Hepatocyte (in vitro differentiated cells): ENCODE measurements at regions not wholly inside any gene's neighbourhood (a gene's known extent, or its start where the extent isn't known, plus 50 kb on each side); places are given as distances from the start of the nearest gene placed in this dataset.

Experiments used
- DNase-seq: peaks from one replicate; pipeline ENCODE4 v3.0.0-alpha.2; 2016; ENCODE audit warnings: low spot score
- H2AFZ ChIP-seq: fragments of 200-600 bp; sonication (generic); 2 replicates; pipeline ENCODE4 v1.6.0; 2016; ENCODE audit warnings: antibody characterized with exemption, mild to moderate bottlenecking
- H3K27ac ChIP-seq: fragments of 200-600 bp; sonication (generic); 2 replicates; pipeline ENCODE4 v1.5.1; 2016; ENCODE audit warnings: mild to moderate bottlenecking
- H3K27me3 ChIP-seq: fragments of 200-600 bp; sonication (generic); 2 replicates; pipeline ENCODE4 v1.6.1; 2016
- H3K36me3 ChIP-seq: fragments of 200-600 bp; sonication (generic); replicated peaks from 2 replicates; pipeline ENCODE4 v1.5.1; 2016; ENCODE audit warnings: low read depth; ENCODE audit not compliant: insufficient read depth
- H3K4me1 ChIP-seq: fragments of 200-600 bp; sonication (generic); 2 replicates; pipeline ENCODE4 v1.5.1; 2016; ENCODE audit warnings: mild to moderate bottlenecking, moderate library complexity; ENCODE audit not compliant: insufficient read depth
- H3K4me2 ChIP-seq: fragments of 200-600 bp; sonication (generic); 2 replicates; pipeline ENCODE4 v1.6.0; 2016
- H3K4me3 ChIP-seq: fragments of 200-600 bp; sonication (generic); 2 replicates; pipeline ENCODE4 v1.5.1; 2016; ENCODE audit warnings: mild to moderate bottlenecking
- H3K79me2 ChIP-seq: fragments of 200-600 bp; sonication (generic); 2 replicates; pipeline ENCODE4 v1.6.0; 2017; ENCODE audit warnings: mild to moderate bottlenecking
- H3K9me2 ChIP-seq: fragments of 200-600 bp; sonication (generic); replicated peaks from 2 replicates; pipeline ENCODE4 v1.6.0; 2017; ENCODE audit warnings: mild to moderate bottlenecking; ENCODE audit not compliant: insufficient read depth
- H3K9me3 ChIP-seq: fragments of 200-600 bp; sonication (generic); 2 replicates; pipeline ENCODE4 v1.5.1; 2016; ENCODE audit warnings: low read depth, mild to moderate bottlenecking
- H4K20me1 ChIP-seq: fragments of 200-600 bp; sonication (generic); 2 replicates; pipeline ENCODE4 v1.6.0; 2016; ENCODE audit warnings: mild to moderate bottlenecking; ENCODE audit not compliant: insufficient read depth, poor library complexity, severe bottlenecking
- EZH2 ChIP-seq: fragments of 200-600 bp; sonication (generic); IDR thresholded peaks from 2 replicates; pipeline ENCODE4 v1.6.1; 2016; ENCODE audit warnings: antibody characterized with exemption, mild to moderate bottlenecking, borderline replicate concordance
- EZH2phosphoT487 ChIP-seq: fragments of 200-600 bp; sonication (generic); IDR thresholded peaks from one replicate; pipeline ENCODE4 v1.6.1; 2018; ENCODE audit warnings: antibody characterized with exemption, mild to moderate bottlenecking, low read depth, moderate library complexity; ENCODE audit not compliant: unreplicated experiment, severe bottlenecking
- WGBS: methylation state at CpG from one replicate; pipeline ENCODE4 v1.1.6; 2016; ENCODE audit warnings: low lambda C conversion rate; ENCODE audit errors: missing lambda C conversion rate; 5-methylcytosine and 5-hydroxymethylcytosine counted together
- TF ChIP-seq, protein P1 (sequence below): fragments of 200-600 bp; sonication (generic); IDR thresholded peaks from 2 replicates; pipeline ENCODE4 v1.5.1; 2016; ENCODE audit warnings: antibody characterized with exemption, mild to moderate bottlenecking; ENCODE audit not compliant: poor library complexity

DNA sequence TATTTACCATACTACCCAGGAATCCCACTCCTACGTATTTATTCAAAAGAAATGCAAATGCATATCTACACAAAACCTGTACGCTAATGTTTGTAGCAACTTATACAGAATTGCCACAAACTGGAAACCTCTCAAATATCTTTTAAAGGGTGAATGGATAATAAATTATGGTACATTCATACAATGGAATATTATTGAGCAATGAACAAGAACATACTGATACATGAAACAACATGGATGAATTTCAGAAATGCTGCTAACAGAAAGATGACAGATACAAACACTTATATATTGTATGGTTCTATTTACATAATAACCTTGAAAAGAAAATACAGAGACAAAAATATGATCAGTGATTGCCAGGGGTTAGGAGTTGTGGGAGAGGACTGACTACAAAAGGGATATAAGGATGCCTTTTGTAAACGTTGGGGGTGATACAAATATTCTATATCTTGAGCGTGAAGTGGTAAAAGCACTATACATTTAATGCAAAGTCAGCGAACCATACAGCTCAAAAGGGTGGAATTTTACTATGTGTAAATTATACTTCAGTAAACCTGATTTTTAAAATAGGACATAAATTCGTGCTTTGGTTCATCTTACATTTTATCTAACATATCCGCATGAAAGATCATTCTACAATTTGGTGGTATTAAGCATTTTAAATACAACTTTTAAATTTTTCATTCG is 55.0 kb upstream of the FOXB1 start:
- no peak overlapping the region for H2AFZ ChIP-seq
- DNase-seq, result no peak
- peaks cover 5% of the 10 kb centered on the region for H3K27me3 ChIP-seq
- H3K79me2 ChIP-seq, result no peaks in the 10 kb centered on the region
- no peaks in the 10 kb centered on the region for H3K9me3 ChIP-seq
- no peaks in the 10 kb centered on the region for H3K4me1 ChIP-seq
- H3K9me2 ChIP-seq, result no peaks in the 10 kb centered on the region
- no peak overlapping the region for H3K4me3 ChIP-seq
- 90% methylated on average over 8 of the region's 8 CpGs for WGBS
- H3K27ac ChIP-seq, result no peak overlapping the region
- no peaks in the 10 kb centered on the region for H4K20me1 ChIP-seq
- H3K36me3 ChIP-seq, result no peaks in the 10 kb centered on the region
- H3K4me2 ChIP-seq, result no peak overlapping the region
- TF ChIP-seq EZH2phosphoT487, result no peak
- TF ChIP-seq, protein P1, sequence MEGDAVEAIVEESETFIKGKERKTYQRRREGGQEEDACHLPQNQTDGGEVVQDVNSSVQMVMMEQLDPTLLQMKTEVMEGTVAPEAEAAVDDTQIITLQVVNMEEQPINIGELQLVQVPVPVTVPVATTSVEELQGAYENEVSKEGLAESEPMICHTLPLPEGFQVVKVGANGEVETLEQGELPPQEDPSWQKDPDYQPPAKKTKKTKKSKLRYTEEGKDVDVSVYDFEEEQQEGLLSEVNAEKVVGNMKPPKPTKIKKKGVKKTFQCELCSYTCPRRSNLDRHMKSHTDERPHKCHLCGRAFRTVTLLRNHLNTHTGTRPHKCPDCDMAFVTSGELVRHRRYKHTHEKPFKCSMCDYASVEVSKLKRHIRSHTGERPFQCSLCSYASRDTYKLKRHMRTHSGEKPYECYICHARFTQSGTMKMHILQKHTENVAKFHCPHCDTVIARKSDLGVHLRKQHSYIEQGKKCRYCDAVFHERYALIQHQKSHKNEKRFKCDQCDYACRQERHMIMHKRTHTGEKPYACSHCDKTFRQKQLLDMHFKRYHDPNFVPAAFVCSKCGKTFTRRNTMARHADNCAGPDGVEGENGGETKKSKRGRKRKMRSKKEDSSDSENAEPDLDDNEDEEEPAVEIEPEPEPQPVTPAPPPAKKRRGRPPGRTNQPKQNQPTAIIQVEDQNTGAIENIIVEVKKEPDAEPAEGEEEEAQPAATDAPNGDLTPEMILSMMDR, result no peak
- no peak for TF ChIP-seq EZH2

DNA sequence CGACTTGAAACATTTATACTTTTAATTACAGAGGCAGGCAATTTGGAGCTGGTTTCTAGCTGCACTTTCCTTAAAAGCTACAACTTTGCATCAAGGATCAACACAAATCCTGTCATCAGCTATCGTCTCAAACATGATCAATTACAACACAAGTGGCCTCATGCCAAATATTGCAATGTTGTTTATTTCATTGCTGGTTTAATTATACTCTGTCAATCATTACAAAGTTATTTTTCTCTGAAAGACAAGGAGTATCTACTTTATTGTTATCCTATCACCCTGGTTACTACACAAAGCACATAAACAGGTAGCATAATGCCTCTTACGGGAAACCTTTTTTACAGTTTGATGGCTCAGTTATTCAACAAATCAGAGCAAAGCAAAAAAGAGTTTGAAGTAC is 58.0 kb upstream of the FOXB1 start:
- no peak overlapping the region for H3K4me3 ChIP-seq
- H3K4me1 ChIP-seq, result no peaks in the 10 kb centered on the region
- no peak overlapping the region for H3K27ac ChIP-seq
- no peak for TF ChIP-seq EZH2phosphoT487
- no peak for TF ChIP-seq EZH2
- TF ChIP-seq, protein P1, result no peak
- H3K79me2 ChIP-seq, result no peaks in the 10 kb centered on the region
- H3K9me2 ChIP-seq, result no peaks in the 10 kb centered on the region
- H4K20me1 ChIP-seq, result no peaks in the 10 kb centered on the region
- 77% methylated on average over 3 of the region's 3 CpGs for WGBS
- peaks cover 8% of the 10 kb centered on the region for H3K27me3 ChIP-seq
- no peaks in the 10 kb centered on the region for H3K36me3 ChIP-seq
- H3K4me2 ChIP-seq, result no peak overlapping the region
- DNase-seq, result no peak
- H2AFZ ChIP-seq, result no peak overlapping the region
- no peaks in the 10 kb centered on the region for H3K9me3 ChIP-seq

- Histone ChIP-seq H3K4me1 (no peaks in the 10 kb centered on the region), H3K27ac (no peak overlapping the region), H3K4me2 (no peak overlapping the region), H3K36me3 (no peaks in the 10 kb centered on the region), H2AFZ (no peak overlapping the region), H3K79me2 (no peaks in the 10 kb centered on the region), H3K9me3 (no peaks in the 10 kb centered on the region), H4K20me1 (no peaks in the 10 kb centered on the region), H3K9me2 (no peaks in the 10 kb centered on the region), H3K4me3 (no peak overlapping the region), H3K27me3 (peaks cover 8% of the 10 kb centered on the region)
- no peak for DNase-seq
- 86% methylated on average over 10 of the region's 10 CpGs for WGBS
- no peak for TF ChIP-seq EZH2phosphoT487
- TF ChIP-seq, protein P1, result no peak
- no peak for TF ChIP-seq EZH2
Measured at GRCh38 chr15:59945036-59945435, 59.1 kb upstream of the FOXB1 start.

DNA sequence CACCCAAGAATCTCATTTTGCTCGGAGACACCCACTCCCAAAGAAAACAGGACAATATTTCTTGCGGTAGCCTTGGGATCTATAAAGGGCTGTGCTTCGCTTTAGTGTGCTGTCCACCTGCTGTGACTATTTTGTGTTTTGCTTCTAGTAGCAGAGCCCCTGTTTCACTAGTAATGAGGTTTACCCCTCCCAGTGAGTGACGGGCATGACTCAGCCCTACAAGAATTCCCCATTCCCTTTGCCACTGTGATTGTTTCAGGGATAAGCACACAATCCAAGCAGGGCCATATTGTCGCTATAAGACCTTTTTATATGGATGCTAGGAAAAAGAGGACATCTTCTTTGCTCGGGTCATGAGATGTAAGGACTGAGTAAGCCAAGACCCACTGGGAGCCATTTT is 62.5 kb upstream of the FOXB1 start:
- Histone ChIP-seq H3K9me3 (no peaks in the 10 kb centered on the region), H3K27me3 (peaks cover 11% of the 10 kb centered on the region), H3K27ac (no peak overlapping the region), H3K4me3 (no peak overlapping the region), H3K79me2 (no peaks in the 10 kb centered on the region), H3K36me3 (no peaks in the 10 kb centered on the region), H3K9me2 (no peaks in the 10 kb centered on the region), H3K4me1 (no peaks in the 10 kb centered on the region), H2AFZ (no peak overlapping the region), H3K4me2 (no peak overlapping the region), H4K20me1 (no peaks in the 10 kb centered on the region)
- no peak for TF ChIP-seq EZH2
- TF ChIP-seq, protein P1, result no peak
- TF ChIP-seq EZH2phosphoT487, result no peak
- DNase-seq, result no peak
- WGBS, result 73% methylated on average over 6 of the region's 6 CpGs
